Thyroid gland (tissue), 4 donors: ENCODE measurements at regions not wholly inside any gene's neighbourhood (a gene's known extent, or its start where the extent isn't known, plus 50 kb on each side); places are given as distances from the start of the nearest gene placed in this dataset.

Experiments used
- DNase-seq, 2 donors: peaks; one replicate each; pipeline ENCODE4 v3.0.0-alpha.2; 2019
- H3K27ac ChIP-seq, 3 donors: fragments of 200-600 bp; sonication (generic); 1 replicate in 2 of 3; 2 replicates in 1 of 3; pipeline ENCODE4 v1.5.1; 2016 to 2019; ENCODE audit warnings: mild to moderate bottlenecking in 1 of 3, moderate library complexity in 1 of 3
- H3K27me3 ChIP-seq: fragments of 200-600 bp; sonication (generic); one replicate; pipeline ENCODE4 v1.5.1; 2019
- H3K36me3 ChIP-seq, 2 donors: fragments of 200-600 bp; sonication (generic); one replicate each; pipeline ENCODE4 v1.5.1; 2016 to 2019
- H3K4me1 ChIP-seq, 2 donors: fragments of 200-600 bp; sonication (generic); one replicate each; pipeline ENCODE4 v1.5.1; 2017 to 2019
- H3K4me3 ChIP-seq, 3 donors: fragments of 200-600 bp; sonication (generic); replicated peaks in 1 of 3; 1 replicate in 2 of 3; 2 replicates in 1 of 3; pipeline ENCODE4 v1.5.1; 2016; ENCODE audit warnings: mild to moderate bottlenecking in 1 of 3
- H3K9me3 ChIP-seq: fragments of 200-600 bp; sonication (generic); one replicate; pipeline ENCODE4 v1.5.1; 2017
- POLR2A ChIP-seq, 2 donors: fragments of 450-650 bp; IDR thresholded peaks; one replicate each; pipeline ENCODE4 v1.6.1; 2017; ENCODE audit warnings: antibody characterized with exemption in 2 of 2, mild to moderate bottlenecking in 2 of 2, moderate library complexity in 1 of 2
- WGBS, 2 donors: methylation state at CpG; one replicate each; pipeline ENCODE4 v1.1.5; 2017; 5-methylcytosine and 5-hydroxymethylcytosine counted together
- intact Hi-C: fragments of 100-400 bp; cut with DNase I; formaldehyde crosslinking; loops from one replicate; pipeline ENCODE4 v1.15.1; 2023
- TF ChIP-seq, protein P1 (sequence below), 6 experiments: fragments of 200-600 bp in 3 of 6; fragments of 450-650 bp in 3 of 6; sonication (generic) in 3 of 6; IDR thresholded peaks; one replicate each; pipeline ENCODE4 v1.5.1; 2016 to 2019; ENCODE audit warnings: antibody characterized with exemption in 6 of 6, mild to moderate bottlenecking in 2 of 6, inconsistent platforms in 1 of 6, moderate library complexity in 1 of 6

DNA sequence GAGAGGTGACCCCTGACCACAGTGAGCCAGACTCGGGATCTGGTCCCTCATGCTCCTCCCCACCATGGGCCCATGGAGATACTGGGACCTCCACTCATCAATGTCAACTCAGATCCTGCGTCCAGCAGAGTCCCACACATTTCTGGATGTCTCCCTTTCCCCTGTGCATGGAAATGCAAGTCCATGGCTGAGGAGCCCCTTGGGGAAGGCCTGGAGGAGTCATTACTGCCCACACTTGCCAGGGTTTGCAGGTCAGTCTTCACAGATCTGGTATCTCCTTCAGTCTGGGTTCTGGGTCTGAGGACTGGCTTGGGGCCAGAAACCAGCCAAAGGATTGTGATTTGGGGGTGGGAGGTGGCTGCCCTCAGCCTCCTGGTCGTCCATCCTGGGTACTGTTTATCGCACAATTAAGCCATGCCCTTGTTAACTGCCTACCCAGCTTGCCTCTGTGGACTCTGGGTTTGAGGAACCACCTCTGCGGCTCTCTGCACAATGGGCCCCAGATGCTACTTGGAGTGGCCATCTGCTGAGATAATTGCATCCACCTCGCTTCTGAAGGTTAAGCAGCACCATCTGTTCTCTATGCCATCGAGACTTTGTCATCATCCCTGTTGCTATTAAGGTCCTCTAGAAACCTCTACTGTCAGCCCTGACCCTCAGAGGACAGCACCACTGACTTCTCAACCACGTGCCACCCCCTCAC, 49.9 kb upstream of the KLF13 start:
- no peaks in the 10 kb centered on the region for H3K36me3 ChIP-seq
- H3K4me1 ChIP-seq: peaks cover 30 to 32% of the 10 kb centered on the region in 2 donors
- no peak overlapping the region for H3K27ac ChIP-seq
- H3K9me3 ChIP-seq: no peaks in the 10 kb centered on the region
- no peaks in the 10 kb centered on the region for H3K27me3 ChIP-seq
- no peak for TF ChIP-seq POLR2A (IDR thresholded peaks at IDR 0.05)
- TF ChIP-seq, protein P1, sequence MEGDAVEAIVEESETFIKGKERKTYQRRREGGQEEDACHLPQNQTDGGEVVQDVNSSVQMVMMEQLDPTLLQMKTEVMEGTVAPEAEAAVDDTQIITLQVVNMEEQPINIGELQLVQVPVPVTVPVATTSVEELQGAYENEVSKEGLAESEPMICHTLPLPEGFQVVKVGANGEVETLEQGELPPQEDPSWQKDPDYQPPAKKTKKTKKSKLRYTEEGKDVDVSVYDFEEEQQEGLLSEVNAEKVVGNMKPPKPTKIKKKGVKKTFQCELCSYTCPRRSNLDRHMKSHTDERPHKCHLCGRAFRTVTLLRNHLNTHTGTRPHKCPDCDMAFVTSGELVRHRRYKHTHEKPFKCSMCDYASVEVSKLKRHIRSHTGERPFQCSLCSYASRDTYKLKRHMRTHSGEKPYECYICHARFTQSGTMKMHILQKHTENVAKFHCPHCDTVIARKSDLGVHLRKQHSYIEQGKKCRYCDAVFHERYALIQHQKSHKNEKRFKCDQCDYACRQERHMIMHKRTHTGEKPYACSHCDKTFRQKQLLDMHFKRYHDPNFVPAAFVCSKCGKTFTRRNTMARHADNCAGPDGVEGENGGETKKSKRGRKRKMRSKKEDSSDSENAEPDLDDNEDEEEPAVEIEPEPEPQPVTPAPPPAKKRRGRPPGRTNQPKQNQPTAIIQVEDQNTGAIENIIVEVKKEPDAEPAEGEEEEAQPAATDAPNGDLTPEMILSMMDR (IDR thresholded peaks at IDR 0.05): no peak
- DNase-seq: no peak
- intact Hi-C loops: no loop called here
- no peak overlapping the region for H3K4me3 ChIP-seq
- WGBS, 2 donors: 94 to 95% methylated on average over 5 to 8 of the region's 8 CpGs
